ENCODE measurements at regions not wholly inside any gene's neighbourhood (a gene's known extent, or its start where the extent isn't known, plus 50 kb on each side); places are given as distances from the start of the nearest gene placed in this dataset.

DNA sequence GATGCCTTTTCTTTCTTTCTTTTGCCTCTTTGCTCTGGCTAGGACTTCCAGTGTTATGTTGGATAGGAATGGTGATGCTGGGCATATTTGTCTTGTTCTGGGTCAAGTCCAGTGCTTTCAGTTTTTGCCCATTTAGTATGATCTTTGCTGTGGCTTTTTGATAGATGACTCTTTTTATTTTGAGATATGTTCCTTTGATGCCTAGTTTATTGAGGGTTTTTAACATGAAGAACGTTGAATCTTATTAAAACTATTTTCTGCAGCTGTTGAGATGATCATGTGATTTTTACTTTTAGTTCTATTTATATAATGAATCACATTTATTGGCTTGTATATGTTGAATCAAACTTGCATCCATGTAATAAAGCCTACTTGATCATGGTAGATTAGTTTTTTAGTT is 363.8 kb upstream of the RASGRP1 start:
- TF ChIP-seq, protein P1, sequence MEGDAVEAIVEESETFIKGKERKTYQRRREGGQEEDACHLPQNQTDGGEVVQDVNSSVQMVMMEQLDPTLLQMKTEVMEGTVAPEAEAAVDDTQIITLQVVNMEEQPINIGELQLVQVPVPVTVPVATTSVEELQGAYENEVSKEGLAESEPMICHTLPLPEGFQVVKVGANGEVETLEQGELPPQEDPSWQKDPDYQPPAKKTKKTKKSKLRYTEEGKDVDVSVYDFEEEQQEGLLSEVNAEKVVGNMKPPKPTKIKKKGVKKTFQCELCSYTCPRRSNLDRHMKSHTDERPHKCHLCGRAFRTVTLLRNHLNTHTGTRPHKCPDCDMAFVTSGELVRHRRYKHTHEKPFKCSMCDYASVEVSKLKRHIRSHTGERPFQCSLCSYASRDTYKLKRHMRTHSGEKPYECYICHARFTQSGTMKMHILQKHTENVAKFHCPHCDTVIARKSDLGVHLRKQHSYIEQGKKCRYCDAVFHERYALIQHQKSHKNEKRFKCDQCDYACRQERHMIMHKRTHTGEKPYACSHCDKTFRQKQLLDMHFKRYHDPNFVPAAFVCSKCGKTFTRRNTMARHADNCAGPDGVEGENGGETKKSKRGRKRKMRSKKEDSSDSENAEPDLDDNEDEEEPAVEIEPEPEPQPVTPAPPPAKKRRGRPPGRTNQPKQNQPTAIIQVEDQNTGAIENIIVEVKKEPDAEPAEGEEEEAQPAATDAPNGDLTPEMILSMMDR (IDR thresholded peaks at IDR 0.05): no peak
- TF ChIP-seq NR2C2 (CRISPR knock-in tag; IDR thresholded peaks at IDR 0.05) (no peak), CREM (CRISPR knock-in tag; IDR thresholded peaks at IDR 0.05) (no peak), MXD4 (CRISPR knock-in tag; IDR thresholded peaks at IDR 0.05; ENCODE audit: borderline replicate concordance) (no peak), SP1 (CRISPR knock-in tag; conservative IDR thresholded peaks at IDR 0.05) (no peak)
- TF ChIP-seq, protein P2, sequence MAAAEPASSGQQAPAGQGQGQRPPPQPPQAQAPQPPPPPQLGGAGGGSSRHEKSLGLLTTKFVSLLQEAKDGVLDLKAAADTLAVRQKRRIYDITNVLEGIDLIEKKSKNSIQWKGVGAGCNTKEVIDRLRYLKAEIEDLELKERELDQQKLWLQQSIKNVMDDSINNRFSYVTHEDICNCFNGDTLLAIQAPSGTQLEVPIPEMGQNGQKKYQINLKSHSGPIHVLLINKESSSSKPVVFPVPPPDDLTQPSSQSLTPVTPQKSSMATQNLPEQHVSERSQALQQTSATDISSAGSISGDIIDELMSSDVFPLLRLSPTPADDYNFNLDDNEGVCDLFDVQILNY (CRISPR knock-in tag; IDR thresholded peaks at IDR 0.05): no peak
